Peyer's patch (tissue), 4 donors: ENCODE measurements at regions not wholly inside any gene's neighbourhood (a gene's known extent, or its start where the extent isn't known, plus 50 kb on each side); places are given as distances from the start of the nearest gene placed in this dataset.

Experiments
- DNase-seq, 3 donors: peaks; one replicate each; pipeline ENCODE4 v3.0.0-alpha.2; 2017 to 2019
- H3K27ac ChIP-seq, 4 donors: fragments of 200-600 bp; sonication (generic); one replicate each; pipeline ENCODE4 v1.5.1; 2016 to 2019
- H3K27me3 ChIP-seq, 2 donors: fragments of 200-600 bp; sonication (generic); one replicate each; pipeline ENCODE4 v1.5.1; 2019
- H3K36me3 ChIP-seq, 3 donors: fragments of 200-600 bp; sonication (generic); one replicate each; pipeline ENCODE4 v1.5.1; 2016 to 2019
- H3K4me1 ChIP-seq, 4 donors: fragments of 200-600 bp; sonication (generic); one replicate each; pipeline ENCODE4 v1.5.1; 2016 to 2019
- H3K4me3 ChIP-seq, 4 donors: fragments of 200-600 bp; sonication (generic); 1 replicate in 3 of 4; 2 replicates in 1 of 4; pipeline ENCODE4 v1.5.1; 2016 to 2019; ENCODE audit warnings: mild to moderate bottlenecking in 1 of 4
- H3K9me3 ChIP-seq, 4 donors: fragments of 200-600 bp; sonication (generic); one replicate each; pipeline ENCODE4 v1.5.1; 2016 to 2019; ENCODE audit warnings: mild to moderate bottlenecking in 1 of 4
- POLR2A ChIP-seq, 2 donors: fragments of 450-650 bp; IDR thresholded peaks; one replicate each; pipeline ENCODE4 v1.5.1; 2017; ENCODE audit warnings: antibody characterized with exemption in 2 of 2, mild to moderate bottlenecking in 2 of 2, moderate library complexity in 2 of 2
- TF ChIP-seq, protein P1 (sequence below), 6 experiments: fragments of 450-650 bp in 4 of 6; fragments of 200-600 bp in 2 of 6; sonication (generic) in 1 of 6; IDR thresholded peaks; one replicate each; pipeline ENCODE4 v1.5.1; 2017 to 2019; ENCODE audit warnings: antibody characterized with exemption in 6 of 6, mild to moderate bottlenecking in 3 of 6, moderate library complexity in 1 of 6

DNA sequence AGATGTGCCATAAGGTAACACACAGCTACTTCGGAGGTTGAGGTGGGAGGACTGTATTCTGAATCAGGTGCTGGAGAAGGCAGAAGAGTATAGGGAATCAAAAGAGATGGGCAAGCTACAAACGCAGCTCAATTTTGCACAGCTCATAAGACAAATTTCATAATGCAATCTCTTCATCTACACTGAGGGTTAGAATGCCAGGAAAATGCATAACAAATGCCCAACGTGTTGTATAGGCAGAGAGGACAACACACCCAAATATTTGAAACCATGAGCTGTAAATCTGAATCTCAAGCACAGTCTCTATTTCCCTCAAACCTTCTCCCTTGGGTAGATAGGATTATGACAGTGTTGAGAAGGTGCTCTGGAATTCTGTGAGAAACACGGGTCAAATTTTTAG lies 263.1 kb upstream of the FOXN3 start:
- no peaks in the 10 kb centered on the region for H3K9me3 ChIP-seq
- no peak overlapping the region for H3K4me3 ChIP-seq
- no peak overlapping the region for H3K27ac ChIP-seq
- H3K27me3 ChIP-seq, result no peaks in the 10 kb centered on the region
- H3K36me3 ChIP-seq, result no peaks in the 10 kb centered on the region
- TF ChIP-seq, protein P1, sequence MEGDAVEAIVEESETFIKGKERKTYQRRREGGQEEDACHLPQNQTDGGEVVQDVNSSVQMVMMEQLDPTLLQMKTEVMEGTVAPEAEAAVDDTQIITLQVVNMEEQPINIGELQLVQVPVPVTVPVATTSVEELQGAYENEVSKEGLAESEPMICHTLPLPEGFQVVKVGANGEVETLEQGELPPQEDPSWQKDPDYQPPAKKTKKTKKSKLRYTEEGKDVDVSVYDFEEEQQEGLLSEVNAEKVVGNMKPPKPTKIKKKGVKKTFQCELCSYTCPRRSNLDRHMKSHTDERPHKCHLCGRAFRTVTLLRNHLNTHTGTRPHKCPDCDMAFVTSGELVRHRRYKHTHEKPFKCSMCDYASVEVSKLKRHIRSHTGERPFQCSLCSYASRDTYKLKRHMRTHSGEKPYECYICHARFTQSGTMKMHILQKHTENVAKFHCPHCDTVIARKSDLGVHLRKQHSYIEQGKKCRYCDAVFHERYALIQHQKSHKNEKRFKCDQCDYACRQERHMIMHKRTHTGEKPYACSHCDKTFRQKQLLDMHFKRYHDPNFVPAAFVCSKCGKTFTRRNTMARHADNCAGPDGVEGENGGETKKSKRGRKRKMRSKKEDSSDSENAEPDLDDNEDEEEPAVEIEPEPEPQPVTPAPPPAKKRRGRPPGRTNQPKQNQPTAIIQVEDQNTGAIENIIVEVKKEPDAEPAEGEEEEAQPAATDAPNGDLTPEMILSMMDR (IDR thresholded peaks at IDR 0.05), result no peak
- TF ChIP-seq POLR2A (IDR thresholded peaks at IDR 0.05), result no peak
- H3K4me1 ChIP-seq, result peaks cover 0 to 9% (median 4%) of the 10 kb centered on the region in 4 donors
- DNase-seq, result no peak

DNA sequence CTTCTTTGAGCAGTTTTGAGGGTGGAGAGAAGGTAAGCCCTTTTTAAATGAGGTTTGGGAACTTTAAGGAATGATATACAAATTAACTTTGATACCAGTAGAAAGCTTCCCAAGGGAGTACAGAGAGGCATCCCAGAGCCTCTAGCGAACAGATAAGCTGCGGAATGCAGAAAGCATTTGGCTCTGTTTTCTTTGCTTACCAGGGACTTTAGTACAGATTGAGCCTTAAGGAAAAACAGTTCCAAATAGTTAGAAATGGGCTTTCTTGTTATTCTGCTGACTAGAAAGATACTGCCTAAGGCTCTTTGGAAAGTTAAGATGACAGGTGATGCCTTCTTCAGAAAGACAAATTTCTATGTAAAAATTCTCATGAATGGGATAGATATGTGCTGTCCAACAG lies 261.7 kb upstream of the FOXN3 start:
- Histone ChIP-seq H3K9me3 (no peaks in the 10 kb centered on the region), H3K27ac (no peak overlapping the region), H3K36me3 (no peaks in the 10 kb centered on the region), H3K4me3 (no peak overlapping the region), H3K4me1 (peaks cover 0 to 9% (median 4%) of the 10 kb centered on the region in 4 donors), H3K27me3 (no peaks in the 10 kb centered on the region)
- no peak for DNase-seq
- TF ChIP-seq POLR2A (IDR thresholded peaks at IDR 0.05), result no peak
- TF ChIP-seq, protein P1 (IDR thresholded peaks at IDR 0.05), result no peak

DNA sequence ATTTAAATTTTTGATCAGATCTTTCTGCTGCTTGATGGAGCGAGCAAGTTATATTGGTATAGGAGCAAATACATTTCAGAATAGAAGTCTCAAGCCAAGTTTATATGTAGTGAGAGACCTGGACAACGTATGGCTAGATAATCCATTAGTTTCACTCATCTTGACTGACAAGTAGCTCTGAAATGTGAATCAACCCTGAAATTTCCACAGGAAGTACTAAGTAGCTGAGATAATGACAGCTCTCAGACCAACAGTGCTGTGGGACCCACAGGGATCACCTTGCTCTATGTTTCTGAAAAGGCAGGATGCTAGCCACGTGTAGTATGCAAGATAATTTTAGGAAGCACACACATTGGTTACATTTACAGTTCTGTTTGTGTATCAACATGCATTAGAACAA lies 258.6 kb upstream of the FOXN3 start:
- H3K27ac ChIP-seq, result no peak overlapping the region
- H3K36me3 ChIP-seq, result no peaks in the 10 kb centered on the region
- TF ChIP-seq, protein P1 (IDR thresholded peaks at IDR 0.05), result no peak
- no peak for TF ChIP-seq POLR2A (IDR thresholded peaks at IDR 0.05)
- no peaks in the 10 kb centered on the region for H3K27me3 ChIP-seq
- H3K4me3 ChIP-seq, result no peak overlapping the region
- no peak for DNase-seq
- H3K9me3 ChIP-seq, result no peaks in the 10 kb centered on the region
- no peaks in the 10 kb centered on the region for H3K4me1 ChIP-seq

DNA sequence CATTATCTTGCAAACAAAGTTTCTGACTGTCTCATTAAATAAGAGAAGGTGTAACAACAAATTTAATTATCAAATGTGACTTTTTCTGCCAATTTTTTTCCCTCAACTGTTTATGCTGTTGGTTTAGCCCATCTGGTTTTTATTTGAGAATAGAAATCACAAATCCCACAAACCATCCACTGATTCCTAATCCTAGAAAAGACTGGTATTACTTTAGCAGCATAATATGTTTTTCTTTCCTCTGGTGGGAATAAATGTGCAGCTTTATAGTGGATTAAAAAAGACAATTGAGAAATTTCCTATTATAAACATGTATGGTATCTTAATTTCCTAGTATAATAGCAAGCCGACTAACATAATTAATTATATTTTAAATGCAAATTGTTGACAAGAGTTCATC lies 257.9 kb upstream of the FOXN3 start:
- no peak overlapping the region for H3K4me3 ChIP-seq
- H3K4me1 ChIP-seq, result no peaks in the 10 kb centered on the region
- H3K27ac ChIP-seq, result peak overlapping the region in 1 of 4 donors; percentile 71
- no peak for DNase-seq
- no peaks in the 10 kb centered on the region for H3K36me3 ChIP-seq
- TF ChIP-seq, protein P1 (IDR thresholded peaks at IDR 0.05), result no peak
- no peak for TF ChIP-seq POLR2A (IDR thresholded peaks at IDR 0.05)
- no peaks in the 10 kb centered on the region for H3K9me3 ChIP-seq
- no peaks in the 10 kb centered on the region for H3K27me3 ChIP-seq

DNA sequence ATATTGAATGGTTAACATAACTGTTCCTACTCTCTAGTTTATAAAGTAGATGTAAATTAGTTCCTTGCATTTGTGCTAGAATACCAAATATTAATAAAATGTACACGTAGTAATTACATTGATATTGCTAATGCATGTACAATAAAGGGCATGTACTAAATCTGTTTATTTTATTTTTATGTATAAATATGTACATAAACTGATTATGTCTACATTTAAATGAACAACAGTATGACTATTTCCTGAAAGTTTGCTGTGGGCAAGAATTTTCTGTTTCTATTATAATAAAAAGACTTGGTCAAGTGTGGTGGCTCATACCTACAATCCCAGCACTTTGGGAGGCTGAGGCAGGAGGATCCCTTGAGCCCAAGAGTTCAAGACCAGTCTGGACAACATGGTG lies 257.2 kb upstream of the FOXN3 start:
- Histone ChIP-seq H3K4me1 (no peaks in the 10 kb centered on the region), H3K4me3 (no peak overlapping the region), H3K9me3 (no peaks in the 10 kb centered on the region), H3K27ac (peak overlapping the region in 2 of 4 donors; percentile 71 to 82), H3K27me3 (no peaks in the 10 kb centered on the region), H3K36me3 (no peaks in the 10 kb centered on the region)
- no peak for DNase-seq
- TF ChIP-seq, protein P1 (IDR thresholded peaks at IDR 0.05), result no peak
- TF ChIP-seq POLR2A (IDR thresholded peaks at IDR 0.05), result no peak
